GM19463 (cell line): ENCODE measurements at regions not wholly inside any gene's neighbourhood (a gene's known extent, or its start where the extent isn't known, plus 50 kb on each side); places are given as distances from the start of the nearest gene placed in this dataset.

Source experiments
- ATAC-seq: cut with Tn5 transposase; IDR thresholded peaks from one replicate; pipeline ENCODE4 v1.9.1; 2021; ENCODE audit warnings: mild to moderate bottlenecking, moderate library complexity; ENCODE audit not compliant: unreplicated experiment

- no peak for ATAC-seq
Observed at GRCh38 chr12:125417446-125417845, 352.2 kb downstream of the AACS start.

DNA sequence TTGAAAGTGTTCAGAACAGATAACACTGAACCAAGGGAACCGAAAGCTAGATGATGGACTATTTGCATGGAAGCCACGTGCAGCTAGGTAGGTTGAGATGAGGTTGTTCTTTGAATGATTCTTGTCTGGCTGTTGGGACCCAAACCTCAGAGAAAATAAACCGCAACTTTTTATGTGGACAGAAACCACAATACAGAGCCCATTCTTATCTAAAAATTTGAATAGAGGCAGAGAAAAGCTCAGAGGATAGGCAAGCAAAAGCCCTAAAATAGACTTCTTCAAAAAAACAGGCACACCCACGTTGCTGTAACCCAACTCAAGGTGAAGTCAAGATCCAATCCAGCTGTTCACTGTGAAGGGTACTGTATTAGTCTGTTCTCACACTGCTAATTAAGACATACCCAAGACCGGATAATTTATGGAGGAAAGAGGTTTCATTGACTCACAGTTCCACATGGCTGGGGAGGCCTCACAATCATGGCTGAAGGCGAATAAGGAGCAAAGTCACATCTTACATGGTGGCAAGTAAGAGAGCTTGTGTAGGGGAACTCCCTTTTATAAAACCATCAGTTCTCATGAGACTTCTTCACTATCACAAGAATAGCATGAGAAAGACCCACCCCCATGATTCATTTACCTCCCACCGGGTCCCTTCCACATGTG lies 353.8 kb downstream of the AACS start:
- ATAC-seq: peak; percentile 75

DNA sequence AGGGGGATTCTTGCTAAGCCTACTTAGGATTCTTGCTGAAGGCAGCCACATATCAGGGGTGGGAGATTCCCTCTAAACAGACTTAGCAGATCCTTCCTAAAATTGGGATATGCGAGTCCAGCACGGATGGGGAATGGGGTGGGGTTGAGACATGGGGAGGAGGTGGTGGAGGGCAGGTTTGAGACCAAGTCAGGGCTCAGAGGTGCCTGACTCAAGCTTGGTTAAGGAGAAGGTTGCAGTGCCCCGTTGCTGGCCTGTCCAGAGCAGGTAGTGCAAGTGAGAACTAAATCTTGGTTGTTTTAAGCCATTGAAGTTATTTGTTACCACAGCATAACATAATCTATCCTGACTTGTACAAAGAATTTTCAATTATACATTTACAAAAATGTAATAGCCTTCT lies 359.7 kb downstream of the AACS start:
- ATAC-seq: no peak

DNA sequence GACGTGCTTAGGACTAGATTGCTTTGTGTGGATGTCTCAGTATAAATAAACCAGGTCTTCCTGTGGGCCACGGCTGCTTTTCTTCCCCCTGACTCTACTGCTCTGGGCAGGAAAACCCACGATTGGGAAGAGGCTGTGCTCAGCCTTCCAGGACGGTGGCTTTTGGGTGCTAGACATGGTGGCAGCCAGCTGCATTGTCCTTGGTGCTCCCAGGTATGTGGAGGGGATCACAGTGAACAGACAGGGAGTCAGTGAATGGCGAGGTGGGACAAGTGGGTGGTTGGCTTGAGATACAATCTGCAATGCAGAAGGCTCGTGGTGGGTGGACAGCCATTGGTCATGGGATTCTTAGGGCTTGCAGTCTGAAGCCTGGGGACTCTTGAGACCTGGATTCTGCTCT lies 366.3 kb downstream of the AACS start:
- no peak for ATAC-seq

GRCh38 chr12:125434131-125434530 lies 368.9 kb downstream of the AACS start:
- ATAC-seq: no peak

DNA sequence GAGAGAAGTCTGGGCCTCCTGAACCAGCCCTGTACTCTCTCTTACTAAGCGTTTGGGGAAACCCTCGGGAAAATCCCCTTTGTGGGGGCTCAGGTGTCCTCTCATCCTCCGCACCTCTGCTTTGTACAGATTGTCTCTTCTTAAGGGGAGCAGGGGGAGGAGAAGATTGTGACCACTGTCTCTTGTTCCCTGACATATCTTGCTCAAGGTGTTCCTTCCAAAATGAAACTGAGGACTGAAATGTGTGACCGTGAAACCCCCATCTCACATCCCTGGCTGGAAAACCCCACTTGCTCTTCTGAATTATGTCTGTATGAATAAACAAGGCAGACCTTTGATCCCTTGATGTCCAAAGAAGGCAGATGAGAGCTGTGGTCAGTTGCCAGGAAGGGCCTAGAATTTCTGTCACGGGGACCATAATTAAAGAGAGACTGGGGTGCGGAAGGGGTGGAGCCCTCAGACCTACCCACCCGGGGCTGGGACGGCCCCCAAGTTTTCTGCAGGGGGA lies 369.8 kb downstream of the AACS start:
- ATAC-seq: peak; percentile 79

DNA sequence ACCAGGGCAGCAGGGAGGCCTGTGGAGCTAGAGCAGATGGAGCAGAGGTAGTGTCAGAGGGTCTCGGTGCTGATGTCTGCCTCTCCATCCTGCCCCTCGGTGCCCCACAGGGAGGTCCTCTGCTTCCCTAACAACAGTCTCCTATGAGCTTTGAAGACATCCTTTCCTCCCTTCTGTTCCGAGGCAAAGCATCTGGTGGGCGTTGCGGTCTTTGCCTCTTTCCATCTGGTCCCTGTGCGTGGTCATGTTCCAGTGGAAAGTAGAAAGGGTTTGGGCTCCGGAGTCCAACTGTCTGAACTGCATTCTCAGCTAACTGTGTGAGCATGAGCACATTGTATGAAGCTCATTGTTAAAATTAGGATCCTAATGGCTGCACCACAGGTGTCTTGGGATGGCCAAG lies 370.6 kb downstream of the AACS start:
- no peak for ATAC-seq

DNA sequence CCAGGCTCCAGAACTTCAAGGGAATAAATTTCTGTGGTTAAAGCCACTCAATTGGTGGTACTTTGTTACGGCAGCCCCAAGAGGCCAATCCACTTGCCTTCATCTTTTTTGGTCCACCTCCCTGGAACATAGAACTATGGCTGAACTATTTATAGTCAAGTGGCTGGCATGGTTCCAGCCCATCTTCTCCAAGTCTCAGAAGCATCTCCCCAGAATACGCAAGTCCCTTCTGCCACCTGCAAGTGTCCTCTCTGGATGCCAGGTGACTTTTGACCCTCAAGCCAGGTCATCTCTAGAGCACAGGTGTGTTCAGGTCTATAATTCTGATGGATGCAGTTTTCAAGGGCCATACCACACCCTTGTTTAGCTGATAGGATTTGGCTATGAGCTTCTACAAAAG lies 371.5 kb downstream of the AACS start:
- ATAC-seq: no peak

DNA sequence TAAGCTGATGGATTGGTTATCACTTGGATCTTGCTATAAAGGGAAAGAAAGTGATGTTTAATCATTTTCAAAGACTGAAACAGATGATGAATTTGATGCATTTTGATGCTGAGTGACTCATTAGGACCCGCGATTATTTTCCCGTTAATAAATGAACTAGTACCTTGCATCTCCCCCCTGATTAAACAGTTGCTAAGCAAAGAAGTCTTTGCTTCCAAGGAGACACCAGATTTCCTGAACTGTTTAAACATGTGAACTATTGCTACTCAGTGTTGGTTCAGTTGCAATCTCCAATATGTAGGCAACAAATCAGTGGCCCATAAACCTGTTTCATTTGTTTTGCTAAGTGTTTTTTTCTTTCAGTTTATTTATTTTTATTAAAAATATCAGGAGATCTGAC lies 375.2 kb downstream of the AACS start:
- no peak for ATAC-seq

DNA sequence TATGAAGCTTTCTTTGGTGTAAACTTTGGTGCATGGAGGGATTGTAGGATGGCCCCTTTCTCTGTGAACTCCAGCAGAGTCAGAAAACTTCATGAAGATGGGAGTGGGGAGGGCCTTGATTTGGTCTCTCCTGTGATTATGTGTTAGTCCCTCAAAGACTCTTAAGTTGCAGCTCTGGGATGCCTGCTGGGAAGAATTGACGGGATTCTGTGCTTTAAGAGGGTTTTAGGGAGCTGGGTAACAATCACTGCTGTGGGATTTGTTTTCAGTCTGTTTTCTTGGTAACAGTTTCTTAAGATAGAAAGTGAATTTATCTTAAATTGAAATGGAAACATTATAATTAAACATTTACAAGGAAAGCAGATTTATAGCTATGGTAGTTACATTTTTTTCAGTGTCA lies 378.1 kb downstream of the AACS start:
- ATAC-seq: no peak

- ATAC-seq: no peak
Observed at GRCh38 chr12:125451408-125451807, 386.2 kb downstream of the AACS start.

DNA sequence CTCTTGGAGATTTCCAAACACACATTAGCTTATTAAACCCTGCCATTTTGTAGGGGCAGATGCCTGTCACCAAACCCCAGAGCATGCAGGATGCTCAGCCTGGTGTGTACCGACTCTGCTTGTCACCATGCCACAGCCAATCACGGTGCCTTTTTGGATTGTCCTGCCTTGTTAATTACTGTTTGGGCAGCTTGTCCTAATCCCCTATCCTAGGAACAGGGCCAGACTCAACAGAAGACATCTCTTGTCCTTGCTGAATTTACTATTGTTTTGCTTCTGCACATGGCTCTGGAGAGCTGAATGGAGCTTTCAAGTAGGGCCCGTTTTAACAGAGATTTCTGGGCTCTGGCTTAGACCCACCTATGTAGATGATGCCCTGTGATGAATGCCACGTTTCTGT lies 388.5 kb downstream of the AACS start:
- no peak for ATAC-seq

DNA sequence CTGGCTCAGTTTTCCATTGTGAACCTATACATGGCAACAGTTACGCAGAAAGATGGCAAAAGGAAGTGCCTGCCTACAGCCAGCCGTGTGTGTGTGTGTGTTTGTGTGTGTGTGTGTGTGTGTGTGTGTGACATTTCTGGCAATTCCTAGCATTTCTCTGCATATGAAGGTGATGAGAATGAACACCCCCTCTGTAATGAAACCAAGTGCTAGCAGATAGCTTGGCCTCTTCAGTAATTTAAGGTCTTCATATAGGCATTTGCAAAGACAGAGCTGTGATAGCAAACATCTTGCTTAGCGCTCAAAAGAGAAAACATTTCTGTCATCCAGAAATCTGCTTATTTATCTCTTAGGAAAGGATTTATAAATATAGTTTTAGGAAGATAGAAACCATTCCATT lies 389.1 kb downstream of the AACS start:
- ATAC-seq: no peak

DNA sequence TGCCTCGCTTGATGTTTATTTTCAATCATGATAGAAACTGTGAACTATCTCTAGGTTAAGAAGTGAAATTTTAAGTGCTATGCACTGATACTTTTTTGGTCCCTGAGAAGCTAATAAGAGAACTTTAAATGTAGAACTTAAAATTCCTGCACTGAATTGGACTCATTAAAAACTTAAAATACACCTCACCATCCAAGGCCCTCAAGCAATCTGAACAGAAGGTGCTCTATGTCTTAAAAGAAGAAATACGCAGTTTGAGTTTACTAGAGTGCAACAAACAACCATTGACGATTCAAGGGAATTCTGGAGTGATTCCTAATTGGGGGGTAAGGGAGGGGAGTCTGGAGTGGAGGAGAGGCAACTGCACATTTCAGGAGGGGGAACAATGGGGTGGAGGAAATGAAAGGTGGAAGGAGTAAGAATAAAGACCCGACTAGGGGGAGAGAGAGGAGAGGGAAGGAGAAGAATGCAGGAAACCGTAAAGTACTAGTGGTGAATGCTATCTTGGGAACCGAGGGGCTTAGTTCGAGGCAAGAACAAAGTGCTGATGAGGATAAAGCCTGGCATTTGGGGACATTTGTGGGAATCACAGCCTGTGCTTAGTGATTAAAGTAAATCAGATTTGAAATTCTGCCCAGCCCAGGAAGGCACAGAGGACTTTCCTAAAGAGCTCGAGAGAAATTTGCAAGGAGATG lies 389.7 kb downstream of the AACS start:
- ATAC-seq: no peak

DNA sequence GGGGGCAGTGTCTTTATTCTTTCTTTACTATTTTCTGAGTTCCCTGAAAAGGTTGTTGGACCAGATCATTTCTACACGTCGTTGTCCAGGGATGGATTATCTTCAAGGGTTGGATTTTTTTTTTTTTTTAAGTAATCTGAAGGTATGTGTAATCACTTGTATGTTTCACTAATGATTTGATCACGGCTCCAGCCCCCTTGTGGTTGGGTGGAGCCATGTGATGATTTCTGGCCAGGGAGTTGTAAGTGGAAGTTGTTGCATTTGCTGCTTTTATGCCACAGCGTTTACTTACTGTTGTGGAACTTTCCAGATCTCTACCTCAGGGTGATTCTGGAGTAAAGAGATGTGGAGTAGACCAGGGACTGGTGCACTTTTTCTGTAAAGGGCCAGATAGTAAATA lies 390.3 kb downstream of the AACS start:
- ATAC-seq: no peak

GRCh38 chr12:125458552-125459268 lies 393.5 kb downstream of the AACS start:
- ATAC-seq: no peak

DNA sequence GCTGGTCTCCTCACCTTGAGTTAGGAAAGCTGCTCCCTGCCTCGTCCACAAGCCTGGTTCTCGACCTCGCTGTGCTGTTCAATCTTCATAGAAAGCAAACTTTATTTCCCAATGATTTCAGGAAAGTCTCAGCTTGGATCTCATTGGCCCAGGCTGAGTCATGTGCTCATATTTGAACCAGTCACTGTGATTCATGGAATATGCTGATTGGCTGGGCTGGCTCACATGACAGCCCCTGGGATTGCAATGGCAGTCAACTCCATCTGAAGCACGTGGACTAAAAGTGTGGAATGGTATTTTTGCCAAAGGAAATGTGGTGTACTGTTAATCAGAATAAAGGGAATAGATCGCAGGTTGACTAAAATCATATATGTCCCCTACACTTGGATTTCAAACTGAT lies 396.6 kb downstream of the AACS start:
- ATAC-seq: no peak

DNA sequence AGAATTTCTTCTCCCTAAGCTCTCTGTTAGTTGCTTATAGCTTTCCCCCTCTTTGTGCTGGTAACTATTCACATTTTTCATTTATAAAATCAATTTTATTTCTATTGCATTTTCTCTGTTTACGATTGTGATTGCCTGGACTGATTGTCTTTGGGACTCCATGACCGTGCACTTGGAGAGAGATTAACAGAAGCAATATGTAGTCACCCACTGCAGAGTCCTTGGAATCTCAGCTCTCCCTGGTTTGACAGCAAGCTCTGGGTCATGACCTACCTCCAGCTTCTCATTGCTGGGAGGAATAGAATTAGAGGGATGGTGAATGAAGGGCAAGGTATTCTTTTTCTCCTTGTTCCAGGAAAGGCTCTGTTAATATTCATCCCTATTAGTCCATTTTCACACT lies 398.2 kb downstream of the AACS start:
- ATAC-seq: no peak

DNA sequence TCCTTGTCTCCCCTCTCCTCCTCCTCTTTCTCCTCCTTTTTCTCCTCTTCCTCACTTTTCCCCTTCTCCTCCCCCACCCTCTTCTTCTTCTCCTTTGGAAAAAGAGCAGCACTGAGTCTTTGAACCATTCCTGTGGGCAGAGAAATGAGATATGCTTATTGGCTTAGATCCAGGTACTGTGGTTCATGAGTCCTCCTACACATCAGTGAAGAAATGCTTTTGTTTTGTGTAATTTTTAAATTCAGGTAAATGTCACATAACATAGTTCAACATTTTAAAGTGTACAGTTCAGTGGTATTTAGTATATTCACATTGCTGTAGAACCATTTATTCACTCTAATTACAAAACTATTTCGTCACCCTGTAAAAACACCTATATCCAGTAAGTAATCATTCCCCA lies 402.1 kb downstream of the AACS start:
- no peak for ATAC-seq

- no peak for ATAC-seq
Observed at GRCh38 chr12:125469683-125470082, 404.4 kb downstream of the AACS start.

DNA sequence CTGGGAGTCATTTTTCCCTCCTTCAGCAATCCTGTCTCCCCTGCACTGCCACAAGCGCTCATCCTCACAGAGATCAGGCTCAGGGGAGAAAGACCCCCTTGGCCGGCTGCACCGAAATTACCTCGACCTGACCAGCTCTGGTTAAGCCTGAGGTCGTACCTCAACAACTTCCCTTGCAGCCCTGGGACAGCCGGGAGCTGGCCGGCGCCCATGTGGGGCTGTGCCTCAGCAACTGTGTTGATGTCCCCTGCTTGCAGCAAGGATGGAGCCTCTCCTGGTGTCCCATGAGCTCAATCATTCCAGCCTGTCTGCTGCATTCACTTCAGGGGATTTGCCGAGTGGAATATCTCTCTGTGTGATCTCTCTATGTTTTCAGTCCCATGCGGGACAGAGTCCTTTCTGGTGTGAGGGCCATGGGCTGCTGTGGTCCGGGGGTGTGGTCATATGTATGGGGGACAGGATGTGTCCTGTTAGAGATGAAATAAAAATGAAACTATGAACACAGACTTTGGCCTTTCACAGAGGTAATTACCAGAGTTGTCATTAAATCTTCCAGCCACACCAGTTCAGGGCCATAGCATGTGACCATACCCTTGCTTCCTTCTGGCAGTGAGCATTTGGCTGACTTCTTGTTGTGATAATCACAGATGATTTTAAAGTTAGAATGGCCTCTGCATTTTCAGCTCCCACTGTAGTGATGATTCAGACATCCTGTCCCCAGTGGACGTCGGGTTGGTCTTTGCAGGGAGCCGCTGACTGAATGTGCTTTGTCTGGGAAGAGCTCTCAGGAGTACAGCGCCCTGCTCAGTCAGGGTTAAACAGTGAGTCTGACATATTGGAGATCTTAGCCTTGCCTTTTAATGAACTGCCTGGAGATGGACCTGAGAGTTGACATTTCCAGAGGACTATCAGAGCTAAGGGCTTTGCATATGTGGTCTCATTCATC lies 405.9 kb downstream of the AACS start:
- ATAC-seq: peak; percentile 76
